Small intestine (tissue), 7 donors: ENCODE measurements at regions not wholly inside any gene's neighbourhood (a gene's known extent, or its start where the extent isn't known, plus 50 kb on each side); places are given as distances from the start of the nearest gene placed in this dataset.
A peak's percentile ranks its signal among the peaks of the same experiment; 100 is the strongest.

Source experiments
- DNase-seq, 2 donors: peaks; one replicate each; pipeline versions ENCODE4 v3.0.0 to v3.0.0-alpha.2; 2013
- FAIRE-seq: peaks from 2 replicates; lab custom pipeline; 2012; peaks lifted over from hg19 to GRCh38; lab: Jason Lieb, UNC
- H3K27ac ChIP-seq, 3 donors: one replicate each; pipeline ENCODE4 v1.5.1; 2013; ENCODE audit warnings: low read length in 2 of 3, mild to moderate bottlenecking in 2 of 3, control low read depth in 1 of 3, inconsistent platforms in 1 of 3, low read depth in 1 of 3, moderate library complexity in 1 of 3
- H3K27me3 ChIP-seq, 3 donors: one replicate each; pipeline ENCODE4 v1.6.1; 2013; ENCODE audit warnings: low read length in 3 of 3, inconsistent platforms in 1 of 3; ENCODE audit not compliant: control insufficient read depth in 3 of 3, insufficient read depth in 3 of 3
- H3K36me3 ChIP-seq, 3 donors: one replicate each; pipeline ENCODE4 v1.6.1; 2013; ENCODE audit warnings: low read length in 3 of 3, inconsistent platforms in 1 of 3, low read depth in 1 of 3, mild to moderate bottlenecking in 1 of 3, moderate library complexity in 1 of 3; ENCODE audit not compliant: control insufficient read depth in 3 of 3, insufficient read depth in 2 of 3
- H3K4me1 ChIP-seq, 3 donors: one replicate each; pipeline ENCODE4 v1.6.1; 2013; ENCODE audit warnings: low read length in 2 of 3, inconsistent platforms in 1 of 3, low read depth in 1 of 3, mild to moderate bottlenecking in 1 of 3, moderate library complexity in 1 of 3; ENCODE audit not compliant: control insufficient read depth in 3 of 3, insufficient read depth in 2 of 3
- H3K4me3 ChIP-seq, 3 donors: one replicate each; pipeline ENCODE4 v1.5.1; 2013; ENCODE audit warnings: low read length in 3 of 3, control low read depth in 1 of 3, inconsistent platforms in 1 of 3, low read depth in 1 of 3, mild to moderate bottlenecking in 1 of 3, moderate library complexity in 1 of 3
- H3K9me3 ChIP-seq, 2 donors: one replicate each; pipeline ENCODE4 v1.6.1; 2013; ENCODE audit warnings: low read depth in 1 of 2, low read length in 1 of 2; ENCODE audit not compliant: control insufficient read depth in 2 of 2, insufficient read depth in 1 of 2
- WGBS, 3 donors: extraction: QIAGEN DNeasy Blood & Tissue Kit; methylation state at CpG; one replicate each; pipeline ENCODE4 v1.1.7; 2013; 5-methylcytosine and 5-hydroxymethylcytosine counted together
- donor health status: healthy with polysubstance abuse.
- donor health status: control.
- donor health status: control.
- donor health status: Bipolar disorder and iron deficiency.
- donor health status: healthy.

DNA sequence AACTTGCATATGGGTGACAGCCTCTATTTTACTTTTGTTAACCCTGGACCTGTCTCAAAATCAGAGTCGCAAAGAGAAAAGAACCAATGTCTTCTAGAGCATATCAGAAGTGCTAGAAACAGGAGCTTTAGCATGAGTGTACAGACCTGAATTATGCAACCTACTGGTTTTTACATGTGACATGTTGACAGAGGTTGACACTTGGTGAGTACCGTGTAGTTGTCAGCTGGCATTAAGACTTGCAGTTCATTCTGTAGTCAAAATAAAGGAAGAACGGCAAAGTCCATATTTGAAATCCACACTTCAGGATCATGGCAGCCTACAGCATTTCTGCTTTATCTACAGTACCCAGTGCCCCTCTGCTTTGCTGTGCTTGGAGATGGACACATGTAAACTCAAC is 291.9 kb upstream of the TENM3 start:
- WGBS, 3 donors: 93 to 96% (median 96%) methylated on average over 3 of the region's 3 CpGs
- Histone ChIP-seq H3K27ac (no peak overlapping the region), H3K27me3 (no peaks in the 10 kb centered on the region), H3K4me1 (no peaks in the 10 kb centered on the region), H3K36me3 (no peaks in the 10 kb centered on the region), H3K9me3 (no peaks in the 10 kb centered on the region), H3K4me3 (no peak overlapping the region)
- DNase-seq: no peak
- no peak for FAIRE-seq

DNA sequence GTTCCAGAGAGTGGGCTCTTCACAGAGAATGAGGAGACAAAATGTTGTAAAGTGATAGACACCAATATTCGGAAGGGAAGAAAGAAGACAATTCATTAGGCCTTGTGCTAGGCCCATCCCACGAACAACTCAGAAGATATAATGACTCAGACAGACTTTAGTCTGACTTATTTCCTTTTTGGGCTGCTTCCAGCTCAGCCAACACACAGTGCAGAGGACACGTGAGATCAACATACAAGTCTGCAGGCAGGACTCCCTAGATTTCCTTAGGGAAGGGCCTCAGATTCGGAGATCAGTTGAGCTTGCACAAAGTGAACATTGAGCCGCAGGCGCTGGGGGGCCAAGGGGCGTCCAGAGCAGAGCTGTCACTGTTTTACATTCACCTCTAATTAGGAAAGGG is 290.7 kb upstream of the TENM3 start:
- WGBS, 3 donors: 12 to 46% (median 27%) methylated on average over 7 of the region's 7 CpGs

DNA sequence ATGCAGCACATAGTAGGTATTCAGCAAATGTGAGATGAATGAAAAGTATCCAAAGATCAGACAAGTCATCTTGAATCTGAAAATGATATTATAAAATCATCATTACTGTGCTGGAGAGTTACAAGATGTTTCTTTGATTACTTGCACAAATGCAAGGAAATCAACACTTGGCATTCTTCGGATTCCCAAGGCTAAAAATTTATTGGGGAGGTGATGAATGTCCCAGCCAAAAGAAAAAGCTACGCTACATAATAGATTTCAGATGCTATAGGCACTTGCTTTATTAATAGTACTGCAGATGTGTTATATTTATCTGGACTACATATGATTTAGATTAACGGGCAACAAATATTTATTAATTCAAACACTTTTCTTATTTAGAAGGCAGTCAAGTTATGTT is 286.7 kb upstream of the TENM3 start:
- no peaks in the 10 kb centered on the region for H3K36me3 ChIP-seq
- no peak for FAIRE-seq
- 71 to 91% (median 81%) methylated on average over 3 of the region's 3 CpGs for WGBS, 3 donors

More for the DNA sequence above, 290.7 kb upstream of the TENM3 start:
- Histone ChIP-seq H3K27ac (no peak overlapping the region), H3K4me1 (no peaks in the 10 kb centered on the region), H3K27me3 (no peaks in the 10 kb centered on the region), H3K9me3 (no peaks in the 10 kb centered on the region), H3K4me3 (no peak overlapping the region), H3K36me3 (no peaks in the 10 kb centered on the region)
- DNase-seq: peak; percentile 23 to 86
- no peak for FAIRE-seq

DNA sequence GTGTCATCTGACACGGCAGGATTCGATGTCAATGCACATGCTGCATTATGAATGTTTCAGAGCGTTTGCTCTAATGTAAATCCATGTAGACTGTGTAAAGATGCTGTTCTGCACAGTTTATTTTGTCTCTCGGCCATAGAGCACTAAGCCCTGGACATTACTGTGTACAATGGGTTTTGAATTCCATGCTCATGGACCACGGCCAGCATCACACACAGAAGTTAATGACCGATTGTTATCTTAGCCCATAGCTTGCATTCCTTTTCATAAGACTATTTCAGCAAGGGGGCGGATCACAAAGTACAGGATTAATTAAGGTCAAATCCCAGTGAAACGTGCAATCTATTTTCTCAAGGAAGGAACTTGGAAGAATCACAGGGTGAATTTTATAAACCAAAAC is 286.1 kb upstream of the TENM3 start:
- FAIRE-seq (no peak), DNase-seq (peak in 1 of 2 donors; percentile 10)
- Histone ChIP-seq H3K27me3 (no peaks in the 10 kb centered on the region), H3K36me3 (no peaks in the 10 kb centered on the region), H3K4me1 (no peaks in the 10 kb centered on the region), H3K27ac (no peak overlapping the region), H3K4me3 (no peak overlapping the region), H3K9me3 (no peaks in the 10 kb centered on the region)
- 52 to 53% (median 53%) methylated on average over 8 of the region's 8 CpGs for WGBS, 3 donors

More for the DNA sequence above, 286.7 kb upstream of the TENM3 start:
- no peak overlapping the region for H3K4me3 ChIP-seq
- no peaks in the 10 kb centered on the region for H3K4me1 ChIP-seq
- no peak for DNase-seq
- no peaks in the 10 kb centered on the region for H3K9me3 ChIP-seq
- no peaks in the 10 kb centered on the region for H3K27me3 ChIP-seq
- no peak overlapping the region for H3K27ac ChIP-seq

DNA sequence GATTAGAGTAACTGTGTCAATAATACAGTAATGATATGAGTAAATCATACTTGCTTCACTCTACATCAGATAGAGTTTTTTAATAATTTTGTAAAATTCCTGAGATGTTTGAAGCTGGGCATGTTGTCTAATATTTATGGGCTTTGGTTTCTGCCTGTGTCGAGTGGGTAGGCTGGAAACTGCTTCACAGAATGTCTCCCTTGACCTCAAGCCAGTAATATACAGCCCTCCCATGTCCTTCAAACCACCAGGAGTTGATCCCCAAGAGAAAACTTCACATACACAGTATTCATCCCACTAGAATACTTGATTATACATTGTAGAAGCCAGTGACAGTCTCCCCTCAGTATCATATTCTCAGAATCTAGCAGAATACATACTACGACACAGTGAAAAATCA is 284.8 kb upstream of the TENM3 start:
- no peaks in the 10 kb centered on the region for H3K27me3 ChIP-seq
- H3K36me3 ChIP-seq: no peaks in the 10 kb centered on the region
- DNase-seq (no peak), FAIRE-seq (no peak)
- 65 to 84% (median 66%) methylated on average over 2 of the region's 2 CpGs for WGBS, 3 donors
- H3K4me3 ChIP-seq: no peak overlapping the region
- H3K27ac ChIP-seq: no peak overlapping the region
- H3K9me3 ChIP-seq: no peaks in the 10 kb centered on the region
- no peaks in the 10 kb centered on the region for H3K4me1 ChIP-seq

DNA sequence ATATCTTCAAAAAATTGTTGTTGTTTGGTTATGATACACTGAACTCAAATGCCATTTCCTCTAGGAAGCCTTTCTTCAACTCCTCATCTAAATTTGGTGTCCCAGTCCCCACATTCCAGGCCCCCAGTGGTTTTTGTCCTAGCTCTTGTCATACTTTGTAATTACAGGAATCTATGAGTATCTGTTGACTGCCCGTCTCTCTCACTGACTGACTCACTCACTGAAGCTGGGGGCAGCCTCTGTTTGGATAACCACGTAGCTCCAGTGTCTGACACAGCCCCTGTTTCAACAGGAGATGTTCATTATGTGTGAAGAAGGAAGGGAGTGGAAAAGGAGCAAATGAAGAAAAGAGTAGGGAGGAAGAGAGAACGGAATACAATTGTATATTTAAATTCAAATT is 284.1 kb upstream of the TENM3 start:
- DNase-seq (no peak), FAIRE-seq (no peak)

DNA sequence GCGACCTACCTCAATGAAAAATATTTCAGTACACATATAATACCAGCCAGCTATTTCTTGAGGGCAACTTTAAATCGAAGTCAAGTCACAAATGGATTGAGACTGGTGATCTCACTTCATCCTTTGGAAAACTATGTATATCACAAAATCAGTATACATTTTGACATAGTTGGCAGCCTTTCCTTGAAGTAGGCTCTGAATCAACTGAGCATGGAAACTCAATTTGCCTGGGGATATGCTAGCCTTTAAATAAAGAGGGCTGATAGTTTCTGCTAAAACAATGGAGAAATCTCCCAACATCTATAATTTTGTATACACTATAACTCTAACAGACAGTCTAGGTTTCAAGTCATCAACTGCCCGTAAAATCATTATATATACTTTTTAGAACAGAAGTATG is 282.8 kb upstream of the TENM3 start:
- Histone ChIP-seq H3K27ac (no peak overlapping the region), H3K4me1 (no peaks in the 10 kb centered on the region), H3K4me3 (no peak overlapping the region), H3K9me3 (no peaks in the 10 kb centered on the region), H3K36me3 (no peaks in the 10 kb centered on the region), H3K27me3 (no peaks in the 10 kb centered on the region)
- FAIRE-seq (no peak), DNase-seq (no peak)
- 78 to 87% (median 80%) methylated on average over 3 of the region's 3 CpGs for WGBS, 3 donors

More for the DNA sequence above, 284.1 kb upstream of the TENM3 start:
- no peaks in the 10 kb centered on the region for H3K4me1 ChIP-seq
- no peak overlapping the region for H3K4me3 ChIP-seq
- H3K9me3 ChIP-seq: no peaks in the 10 kb centered on the region
- 66 to 83% (median 75%) methylated on average over 3 of the region's 3 CpGs for WGBS, 3 donors
- no peak overlapping the region for H3K27ac ChIP-seq
- no peaks in the 10 kb centered on the region for H3K27me3 ChIP-seq
- H3K36me3 ChIP-seq: no peaks in the 10 kb centered on the region

DNA sequence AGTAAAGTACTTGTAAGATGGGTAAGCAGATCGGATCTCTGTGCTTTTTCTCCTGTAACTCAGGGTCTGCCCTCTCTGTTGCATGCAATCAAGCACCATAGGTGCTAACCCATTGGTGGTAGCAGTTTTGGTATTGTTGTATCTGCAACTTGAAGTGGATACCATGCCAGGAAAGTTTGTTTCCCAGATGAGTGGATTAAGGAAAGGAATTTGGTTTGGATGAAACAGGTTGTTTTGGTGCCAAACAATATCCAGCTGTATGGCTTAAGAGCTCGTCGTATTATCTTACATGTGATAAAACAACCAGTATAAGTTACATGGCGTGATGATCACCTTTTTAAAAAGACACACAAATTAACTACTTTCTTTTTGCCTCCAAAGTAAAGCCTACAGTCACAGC is 280.9 kb upstream of the TENM3 start:
- Histone ChIP-seq H3K4me3 (no peak overlapping the region), H3K27ac (no peak overlapping the region), H3K36me3 (no peaks in the 10 kb centered on the region), H3K27me3 (no peaks in the 10 kb centered on the region), H3K9me3 (no peaks in the 10 kb centered on the region), H3K4me1 (no peaks in the 10 kb centered on the region)
- WGBS, 3 donors: 59 to 82% (median 72%) methylated on average over 4 of the region's 4 CpGs
- FAIRE-seq (no peak), DNase-seq (no peak)

DNA sequence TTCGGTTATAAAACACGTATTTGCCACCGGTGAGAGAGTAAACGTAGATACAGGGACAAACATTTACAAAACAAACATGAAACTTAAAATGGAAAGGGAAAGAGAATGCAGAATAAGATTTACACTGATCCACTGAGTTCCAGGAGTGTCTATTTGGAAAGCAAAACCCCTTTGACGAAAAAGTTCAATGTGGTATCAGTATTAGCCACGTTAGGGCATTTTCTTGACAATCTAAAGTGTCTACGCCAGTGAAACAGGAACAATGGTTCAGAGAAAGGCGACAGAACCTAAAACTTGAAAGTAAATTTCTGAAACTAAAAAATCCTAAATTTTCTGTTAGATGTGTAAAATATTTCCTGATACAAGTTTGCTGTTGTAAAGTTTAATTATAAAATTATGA is 278.5 kb upstream of the TENM3 start:
- no peak overlapping the region for H3K4me3 ChIP-seq
- 74 to 80% (median 74%) methylated on average over 8 of the region's 8 CpGs for WGBS, 3 donors
- FAIRE-seq: no peak
- no peaks in the 10 kb centered on the region for H3K9me3 ChIP-seq
- DNase-seq: no peak
- no peaks in the 10 kb centered on the region for H3K4me1 ChIP-seq
- no peaks in the 10 kb centered on the region for H3K27me3 ChIP-seq
- H3K36me3 ChIP-seq: no peaks in the 10 kb centered on the region
- H3K27ac ChIP-seq: no peak overlapping the region
